ENCODE measurements at regions not wholly inside any gene's neighbourhood (a gene's known extent, or its start where the extent isn't known, plus 50 kb on each side); places are given as distances from the start of the nearest gene placed in this dataset.

- H3K4me1 ChIP-seq (ENCODE audit: control insufficient read depth in 2 of 2, insufficient read depth in 2 of 2, low read length in 2 of 2) = no peaks in the 10 kb centered on the region
- no peaks in the 10 kb centered on the region for H3K36me3 ChIP-seq (replicated peaks in 1 of 2; ENCODE audit: control extremely low read depth in 1 of 2, control insufficient read depth in 1 of 2, extremely low read depth in 1 of 2, insufficient read depth in 2 of 2, low read length in 1 of 2)
- 57% methylated on average over 3 of the region's 4 CpGs for WGBS (ENCODE audit: insufficient coverage)
- H4K20me1 ChIP-seq (ENCODE audit: control insufficient read depth, insufficient read depth, low read length, poor library complexity, severe bottlenecking) = no peaks in the 10 kb centered on the region
- Mint-ChIP-seq H3K27me3 (no peaks in the 10 kb centered on the region), H3K4me1 (no peaks in the 10 kb centered on the region), H3K9me3 (ENCODE audit: insufficient read depth) (no peaks in the 10 kb centered on the region), H3K27ac (no peak overlapping the region), H3K4me3 (no peak overlapping the region)
- H3K79me2 ChIP-seq (ENCODE audit: control insufficient read depth, insufficient read depth, low read length) = no peaks in the 10 kb centered on the region
- H3K9ac ChIP-seq (ENCODE audit: low read length) = no peak overlapping the region
- POLR2A ChIA-PET = no interaction called here
- TF ChIP-seq, protein P1, sequence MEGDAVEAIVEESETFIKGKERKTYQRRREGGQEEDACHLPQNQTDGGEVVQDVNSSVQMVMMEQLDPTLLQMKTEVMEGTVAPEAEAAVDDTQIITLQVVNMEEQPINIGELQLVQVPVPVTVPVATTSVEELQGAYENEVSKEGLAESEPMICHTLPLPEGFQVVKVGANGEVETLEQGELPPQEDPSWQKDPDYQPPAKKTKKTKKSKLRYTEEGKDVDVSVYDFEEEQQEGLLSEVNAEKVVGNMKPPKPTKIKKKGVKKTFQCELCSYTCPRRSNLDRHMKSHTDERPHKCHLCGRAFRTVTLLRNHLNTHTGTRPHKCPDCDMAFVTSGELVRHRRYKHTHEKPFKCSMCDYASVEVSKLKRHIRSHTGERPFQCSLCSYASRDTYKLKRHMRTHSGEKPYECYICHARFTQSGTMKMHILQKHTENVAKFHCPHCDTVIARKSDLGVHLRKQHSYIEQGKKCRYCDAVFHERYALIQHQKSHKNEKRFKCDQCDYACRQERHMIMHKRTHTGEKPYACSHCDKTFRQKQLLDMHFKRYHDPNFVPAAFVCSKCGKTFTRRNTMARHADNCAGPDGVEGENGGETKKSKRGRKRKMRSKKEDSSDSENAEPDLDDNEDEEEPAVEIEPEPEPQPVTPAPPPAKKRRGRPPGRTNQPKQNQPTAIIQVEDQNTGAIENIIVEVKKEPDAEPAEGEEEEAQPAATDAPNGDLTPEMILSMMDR (IDR thresholded peaks at IDR 0.05) = no peak
- no peak for TF ChIP-seq EZH2 (IDR thresholded peaks at IDR 0.05; ENCODE audit: borderline replicate concordance, insufficient read depth, low read depth, low read length, poor library complexity, severe bottlenecking)
- H3K4me3 ChIP-seq (ENCODE audit: control extremely low read depth in 1 of 5, extremely low read depth in 1 of 5, insufficient read depth in 1 of 5, low read depth in 2 of 5, low read length in 4 of 5) = no peak overlapping the region
- no peak for ATAC-seq (ENCODE audit: low read depth)
- no peak overlapping the region for H2AFZ ChIP-seq (ENCODE audit: insufficient read depth, low read depth, low read length, poor library complexity, severe bottlenecking)
- no peak overlapping the region for H3K27ac ChIP-seq (ENCODE audit: low read length in 2 of 2)
- no peak overlapping the region for H3K4me2 ChIP-seq (replicated peaks; ENCODE audit: low read depth, low read length, poor library complexity, severe bottlenecking)
- no peaks in the 10 kb centered on the region for H3K27me3 ChIP-seq (replicated peaks in 1 of 4; ENCODE audit: control extremely low read depth in 1 of 4, control insufficient read depth in 3 of 4, insufficient read depth in 4 of 4, low read length in 3 of 4)
- DNase-seq = no peak
- intact Hi-C loops (cut with micrococcal nuclease) = no loop called here
- CTCF ChIA-PET = no interaction called here
- peaks cover 0 to 3% (median 0%) of the 10 kb centered on the region in 3 donors for H3K9me3 ChIP-seq (ENCODE audit: control extremely low read depth in 1 of 3, control insufficient read depth in 2 of 3, insufficient read depth in 1 of 3, low read length in 2 of 3)
These were observed 109.4 kb upstream of the CCN2 start for GRCh38 chr6:132060591-132060990.

GRCh38 chr6:132058975-132059374 is 107.8 kb upstream of the CCN2 start:
- H3K36me3 ChIP-seq (replicated peaks in 1 of 2; ENCODE audit: control extremely low read depth in 1 of 2, control insufficient read depth in 1 of 2, extremely low read depth in 1 of 2, insufficient read depth in 2 of 2, low read length in 1 of 2) = no peaks in the 10 kb centered on the region
- no peak overlapping the region for H2AFZ ChIP-seq (ENCODE audit: insufficient read depth, low read depth, low read length, poor library complexity, severe bottlenecking)
- WGBS (ENCODE audit: insufficient coverage) = no CpG with 5 or more reads among the region's 2 CpGs
- TF ChIP-seq EZH2 (IDR thresholded peaks at IDR 0.05; ENCODE audit: borderline replicate concordance, insufficient read depth, low read depth, low read length, poor library complexity, severe bottlenecking) = no peak
- TF ChIP-seq, protein P1 (IDR thresholded peaks at IDR 0.05) = no peak
- no peak overlapping the region for H3K9ac ChIP-seq (ENCODE audit: low read length)
- H3K4me2 ChIP-seq (replicated peaks; ENCODE audit: low read depth, low read length, poor library complexity, severe bottlenecking) = no peak overlapping the region
- H3K4me3 ChIP-seq (ENCODE audit: control extremely low read depth in 1 of 5, extremely low read depth in 1 of 5, insufficient read depth in 1 of 5, low read depth in 2 of 5, low read length in 4 of 5) = no peak overlapping the region
- ChIA-PET CTCF (no interaction called here), POLR2A (interaction anchor here (0.6 kb wide), 1 partner anchor 48 kb away, joined by 5 read pairs; no protein-coding TSS in a partner anchor)
- H3K27me3 Mint-ChIP-seq = no peaks in the 10 kb centered on the region
- ATAC-seq (ENCODE audit: low read depth) (no peak), DNase-seq (no peak)
- intact Hi-C loops (cut with micrococcal nuclease) = no loop called here
- H4K20me1 ChIP-seq (ENCODE audit: control insufficient read depth, insufficient read depth, low read length, poor library complexity, severe bottlenecking) = no peaks in the 10 kb centered on the region
- H3K9me3 Mint-ChIP-seq (ENCODE audit: insufficient read depth) = no peaks in the 10 kb centered on the region
- H3K27ac Mint-ChIP-seq = no peak overlapping the region
- peaks cover 0 to 3% (median 0%) of the 10 kb centered on the region in 3 donors for H3K9me3 ChIP-seq (ENCODE audit: control extremely low read depth in 1 of 3, control insufficient read depth in 2 of 3, insufficient read depth in 1 of 3, low read length in 2 of 3)
- H3K4me1 ChIP-seq (ENCODE audit: control insufficient read depth in 2 of 2, insufficient read depth in 2 of 2, low read length in 2 of 2) = no peaks in the 10 kb centered on the region
- H3K4me3 Mint-ChIP-seq = no peak overlapping the region
- H3K4me1 Mint-ChIP-seq = no peaks in the 10 kb centered on the region
- H3K79me2 ChIP-seq (ENCODE audit: control insufficient read depth, insufficient read depth, low read length) = no peaks in the 10 kb centered on the region
- H3K27me3 ChIP-seq (replicated peaks in 1 of 4; ENCODE audit: control extremely low read depth in 1 of 4, control insufficient read depth in 3 of 4, insufficient read depth in 4 of 4, low read length in 3 of 4) = no peaks in the 10 kb centered on the region
- no peak overlapping the region for H3K27ac ChIP-seq (ENCODE audit: low read length in 2 of 2)

Data from B cell (primary cell).